ENCODE measurements at regions not wholly inside any gene's neighbourhood (a gene's known extent, or its start where the extent isn't known, plus 50 kb on each side); places are given as distances from the start of the nearest gene placed in this dataset.

DNA sequence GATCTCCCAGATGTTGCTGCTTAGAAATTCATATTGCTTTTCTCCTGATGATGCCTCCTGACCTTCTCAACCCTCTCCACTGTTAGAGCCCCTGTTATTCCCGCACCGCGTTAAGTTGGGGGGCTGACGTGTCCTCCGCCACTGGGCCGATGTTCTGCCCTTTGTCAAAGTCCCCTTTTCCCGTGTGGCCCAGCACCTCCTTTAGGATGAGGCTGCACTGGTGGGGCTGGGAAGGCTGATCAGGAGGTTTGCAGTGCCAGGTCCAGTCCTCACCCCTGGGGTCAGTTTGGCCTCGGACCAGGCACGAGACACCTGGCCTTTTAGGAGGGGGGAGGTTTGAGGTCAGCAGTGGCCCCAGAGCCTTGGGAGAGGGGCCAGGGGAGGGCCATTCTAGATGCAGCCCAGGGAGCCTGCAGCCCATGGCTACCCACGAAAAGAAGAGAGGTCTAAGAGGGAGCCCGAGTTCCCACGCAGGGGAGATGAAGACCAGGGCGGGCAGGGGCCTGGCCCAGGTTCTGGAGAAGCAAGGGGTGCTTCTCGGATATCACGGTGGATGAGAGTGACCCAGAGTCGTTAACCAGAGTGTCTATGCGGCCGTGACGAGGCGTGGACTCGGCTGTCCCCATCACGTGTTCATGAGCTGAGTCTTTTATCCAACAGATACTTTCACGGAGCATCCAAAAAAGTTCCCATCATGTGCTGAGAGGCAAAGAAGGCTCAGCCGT, 150.4 kb downstream of the DNAJB6 start:
- TF ChIP-seq, protein P1, sequence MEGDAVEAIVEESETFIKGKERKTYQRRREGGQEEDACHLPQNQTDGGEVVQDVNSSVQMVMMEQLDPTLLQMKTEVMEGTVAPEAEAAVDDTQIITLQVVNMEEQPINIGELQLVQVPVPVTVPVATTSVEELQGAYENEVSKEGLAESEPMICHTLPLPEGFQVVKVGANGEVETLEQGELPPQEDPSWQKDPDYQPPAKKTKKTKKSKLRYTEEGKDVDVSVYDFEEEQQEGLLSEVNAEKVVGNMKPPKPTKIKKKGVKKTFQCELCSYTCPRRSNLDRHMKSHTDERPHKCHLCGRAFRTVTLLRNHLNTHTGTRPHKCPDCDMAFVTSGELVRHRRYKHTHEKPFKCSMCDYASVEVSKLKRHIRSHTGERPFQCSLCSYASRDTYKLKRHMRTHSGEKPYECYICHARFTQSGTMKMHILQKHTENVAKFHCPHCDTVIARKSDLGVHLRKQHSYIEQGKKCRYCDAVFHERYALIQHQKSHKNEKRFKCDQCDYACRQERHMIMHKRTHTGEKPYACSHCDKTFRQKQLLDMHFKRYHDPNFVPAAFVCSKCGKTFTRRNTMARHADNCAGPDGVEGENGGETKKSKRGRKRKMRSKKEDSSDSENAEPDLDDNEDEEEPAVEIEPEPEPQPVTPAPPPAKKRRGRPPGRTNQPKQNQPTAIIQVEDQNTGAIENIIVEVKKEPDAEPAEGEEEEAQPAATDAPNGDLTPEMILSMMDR (conservative IDR thresholded peaks at IDR 0.05; ENCODE audit: low read depth in 2 of 2): no peak
- TF ChIP-seq, protein P2, sequence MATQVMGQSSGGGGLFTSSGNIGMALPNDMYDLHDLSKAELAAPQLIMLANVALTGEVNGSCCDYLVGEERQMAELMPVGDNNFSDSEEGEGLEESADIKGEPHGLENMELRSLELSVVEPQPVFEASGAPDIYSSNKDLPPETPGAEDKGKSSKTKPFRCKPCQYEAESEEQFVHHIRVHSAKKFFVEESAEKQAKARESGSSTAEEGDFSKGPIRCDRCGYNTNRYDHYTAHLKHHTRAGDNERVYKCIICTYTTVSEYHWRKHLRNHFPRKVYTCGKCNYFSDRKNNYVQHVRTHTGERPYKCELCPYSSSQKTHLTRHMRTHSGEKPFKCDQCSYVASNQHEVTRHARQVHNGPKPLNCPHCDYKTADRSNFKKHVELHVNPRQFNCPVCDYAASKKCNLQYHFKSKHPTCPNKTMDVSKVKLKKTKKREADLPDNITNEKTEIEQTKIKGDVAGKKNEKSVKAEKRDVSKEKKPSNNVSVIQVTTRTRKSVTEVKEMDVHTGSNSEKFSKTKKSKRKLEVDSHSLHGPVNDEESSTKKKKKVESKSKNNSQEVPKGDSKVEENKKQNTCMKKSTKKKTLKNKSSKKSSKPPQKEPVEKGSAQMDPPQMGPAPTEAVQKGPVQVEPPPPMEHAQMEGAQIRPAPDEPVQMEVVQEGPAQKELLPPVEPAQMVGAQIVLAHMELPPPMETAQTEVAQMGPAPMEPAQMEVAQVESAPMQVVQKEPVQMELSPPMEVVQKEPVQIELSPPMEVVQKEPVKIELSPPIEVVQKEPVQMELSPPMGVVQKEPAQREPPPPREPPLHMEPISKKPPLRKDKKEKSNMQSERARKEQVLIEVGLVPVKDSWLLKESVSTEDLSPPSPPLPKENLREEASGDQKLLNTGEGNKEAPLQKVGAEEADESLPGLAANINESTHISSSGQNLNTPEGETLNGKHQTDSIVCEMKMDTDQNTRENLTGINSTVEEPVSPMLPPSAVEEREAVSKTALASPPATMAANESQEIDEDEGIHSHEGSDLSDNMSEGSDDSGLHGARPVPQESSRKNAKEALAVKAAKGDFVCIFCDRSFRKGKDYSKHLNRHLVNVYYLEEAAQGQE (IDR thresholded peaks at IDR 0.05; ENCODE audit: unreplicated experiment): no peak
- TF ChIP-seq POLR2AphosphoS5 (IDR thresholded peaks at IDR 0.05; ENCODE audit: low read depth) (no peak), EZH2 (IDR thresholded peaks at IDR 0.05; ENCODE audit: low read depth, unreplicated experiment) (no peak), CREB1 (CRISPR knock-in tag; IDR thresholded peaks at IDR 0.05; ENCODE audit: low read depth) (no peak), EZH2phosphoT487 (IDR thresholded peaks at IDR 0.05; ENCODE audit: unreplicated experiment) (no peak), STAT1 (IDR thresholded peaks at IDR 0.05; ENCODE audit: unreplicated experiment) (no peak), JUNB (IDR thresholded peaks at IDR 0.05; ENCODE audit: unreplicated experiment) (no peak), ZNF331 (CRISPR knock-in tag; IDR thresholded peaks at IDR 0.05; ENCODE audit: low read depth) (no peak), ZNF114 (CRISPR knock-in tag; IDR thresholded peaks at IDR 0.05) (no peak), NANOG (IDR thresholded peaks at IDR 0.05; ENCODE audit: borderline replicate concordance) (no peak)
- TF ChIP-seq, protein P3, sequence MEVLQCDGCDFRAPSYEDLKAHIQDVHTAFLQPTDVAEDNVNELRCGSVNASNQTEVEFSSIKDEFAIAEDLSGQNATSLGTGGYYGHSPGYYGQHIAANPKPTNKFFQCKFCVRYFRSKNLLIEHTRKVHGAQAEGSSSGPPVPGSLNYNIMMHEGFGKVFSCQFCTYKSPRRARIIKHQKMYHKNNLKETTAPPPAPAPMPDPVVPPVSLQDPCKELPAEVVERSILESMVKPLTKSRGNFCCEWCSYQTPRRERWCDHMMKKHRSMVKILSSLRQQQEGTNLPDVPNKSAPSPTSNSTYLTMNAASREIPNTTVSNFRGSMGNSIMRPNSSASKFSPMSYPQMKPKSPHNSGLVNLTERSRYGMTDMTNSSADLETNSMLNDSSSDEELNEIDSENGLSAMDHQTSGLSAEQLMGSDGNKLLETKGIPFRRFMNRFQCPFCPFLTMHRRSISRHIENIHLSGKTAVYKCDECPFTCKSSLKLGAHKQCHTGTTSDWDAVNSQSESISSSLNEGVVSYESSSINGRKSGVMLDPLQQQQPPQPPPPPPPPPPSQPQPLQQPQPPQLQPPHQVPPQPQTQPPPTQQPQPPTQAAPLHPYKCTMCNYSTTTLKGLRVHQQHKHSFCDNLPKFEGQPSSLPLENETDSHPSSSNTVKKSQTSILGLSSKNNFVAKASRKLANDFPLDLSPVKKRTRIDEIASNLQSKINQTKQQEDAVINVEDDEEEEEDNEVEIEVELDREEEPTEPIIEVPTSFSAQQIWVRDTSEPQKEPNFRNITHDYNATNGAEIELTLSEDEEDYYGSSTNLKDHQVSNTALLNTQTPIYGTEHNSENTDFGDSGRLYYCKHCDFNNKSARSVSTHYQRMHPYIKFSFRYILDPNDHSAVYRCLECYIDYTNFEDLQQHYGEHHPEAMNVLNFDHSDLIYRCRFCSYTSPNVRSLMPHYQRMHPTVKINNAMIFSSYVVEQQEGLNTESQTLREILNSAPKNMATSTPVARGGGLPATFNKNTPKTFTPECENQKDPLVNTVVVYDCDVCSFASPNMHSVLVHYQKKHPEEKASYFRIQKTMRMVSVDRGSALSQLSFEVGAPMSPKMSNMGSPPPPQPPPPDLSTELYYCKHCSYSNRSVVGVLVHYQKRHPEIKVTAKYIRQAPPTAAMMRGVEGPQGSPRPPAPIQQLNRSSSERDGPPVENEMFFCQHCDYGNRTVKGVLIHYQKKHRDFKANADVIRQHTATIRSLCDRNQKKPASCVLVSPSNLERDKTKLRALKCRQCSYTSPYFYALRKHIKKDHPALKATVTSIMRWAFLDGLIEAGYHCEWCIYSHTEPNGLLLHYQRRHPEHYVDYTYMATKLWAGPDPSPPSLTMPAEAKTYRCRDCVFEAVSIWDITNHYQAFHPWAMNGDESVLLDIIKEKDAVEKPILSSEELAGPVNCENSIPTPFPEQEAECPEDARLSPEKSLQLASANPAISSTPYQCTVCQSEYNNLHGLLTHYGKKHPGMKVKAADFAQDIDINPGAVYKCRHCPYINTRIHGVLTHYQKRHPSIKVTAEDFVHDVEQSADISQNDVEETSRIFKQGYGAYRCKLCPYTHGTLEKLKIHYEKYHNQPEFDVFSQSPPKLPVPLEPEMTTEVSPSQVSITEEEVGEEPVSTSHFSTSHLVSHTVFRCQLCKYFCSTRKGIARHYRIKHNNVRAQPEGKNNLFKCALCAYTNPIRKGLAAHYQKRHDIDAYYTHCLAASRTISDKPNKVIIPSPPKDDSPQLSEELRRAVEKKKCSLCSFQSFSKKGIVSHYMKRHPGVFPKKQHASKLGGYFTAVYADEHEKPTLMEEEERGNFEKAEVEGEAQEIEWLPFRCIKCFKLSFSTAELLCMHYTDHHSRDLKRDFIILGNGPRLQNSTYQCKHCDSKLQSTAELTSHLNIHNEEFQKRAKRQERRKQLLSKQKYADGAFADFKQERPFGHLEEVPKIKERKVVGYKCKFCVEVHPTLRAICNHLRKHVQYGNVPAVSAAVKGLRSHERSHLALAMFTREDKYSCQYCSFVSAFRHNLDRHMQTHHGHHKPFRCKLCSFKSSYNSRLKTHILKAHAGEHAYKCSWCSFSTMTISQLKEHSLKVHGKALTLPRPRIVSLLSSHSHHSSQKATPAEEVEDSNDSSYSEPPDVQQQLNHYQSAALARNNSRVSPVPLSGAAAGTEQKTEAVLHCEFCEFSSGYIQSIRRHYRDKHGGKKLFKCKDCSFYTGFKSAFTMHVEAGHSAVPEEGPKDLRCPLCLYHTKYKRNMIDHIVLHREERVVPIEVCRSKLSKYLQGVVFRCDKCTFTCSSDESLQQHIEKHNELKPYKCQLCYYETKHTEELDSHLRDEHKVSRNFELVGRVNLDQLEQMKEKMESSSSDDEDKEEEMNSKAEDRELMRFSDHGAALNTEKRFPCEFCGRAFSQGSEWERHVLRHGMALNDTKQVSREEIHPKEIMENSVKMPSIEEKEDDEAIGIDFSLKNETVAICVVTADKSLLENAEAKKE (CRISPR knock-in tag; IDR thresholded peaks at IDR 0.05): no peak
- TF ChIP-seq, protein P4, sequence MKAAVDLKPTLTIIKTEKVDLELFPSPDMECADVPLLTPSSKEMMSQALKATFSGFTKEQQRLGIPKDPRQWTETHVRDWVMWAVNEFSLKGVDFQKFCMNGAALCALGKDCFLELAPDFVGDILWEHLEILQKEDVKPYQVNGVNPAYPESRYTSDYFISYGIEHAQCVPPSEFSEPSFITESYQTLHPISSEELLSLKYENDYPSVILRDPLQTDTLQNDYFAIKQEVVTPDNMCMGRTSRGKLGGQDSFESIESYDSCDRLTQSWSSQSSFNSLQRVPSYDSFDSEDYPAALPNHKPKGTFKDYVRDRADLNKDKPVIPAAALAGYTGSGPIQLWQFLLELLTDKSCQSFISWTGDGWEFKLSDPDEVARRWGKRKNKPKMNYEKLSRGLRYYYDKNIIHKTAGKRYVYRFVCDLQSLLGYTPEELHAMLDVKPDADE (IDR thresholded peaks at IDR 0.05): no peak

Data from GM23338 (cell line).